MG63 (cell line): ENCODE measurements at regions not wholly inside any gene's neighbourhood (a gene's known extent, or its start where the extent isn't known, plus 50 kb on each side); places are given as distances from the start of the nearest gene placed in this dataset.
A peak's percentile ranks its signal among the peaks of the same experiment; 100 is the strongest.

Experiments used
- DNase-seq: peaks from one replicate; pipeline ENCODE4 v3.0.0-alpha.2; 2020
- H3K27me3 ChIP-seq: fragments of 250-450 bp; sonication (Bioruptor Pico); 2 replicates; pipeline ENCODE4 v1.5.1; 2020; ENCODE audit warnings: mild to moderate bottlenecking, moderate library complexity
- H3K36me3 ChIP-seq: fragments of 250-450 bp; sonication (Bioruptor Pico); 2 replicates; pipeline ENCODE4 v1.5.1; 2020; ENCODE audit warnings: mild to moderate bottlenecking, moderate library complexity
- H3K4me3 ChIP-seq: fragments of 250-450 bp; sonication (Bioruptor Pico); 2 replicates; pipeline ENCODE4 v1.5.1; 2020; ENCODE audit warnings: mild to moderate bottlenecking, moderate library complexity
- H3K9me3 ChIP-seq: fragments of 250-450 bp; sonication (Bioruptor Pico); 2 replicates; pipeline ENCODE4 v1.5.1; 2020; ENCODE audit warnings: mild to moderate bottlenecking, moderate library complexity

GRCh38 chr4:145315811-145316225, 135.4 kb upstream of the OTUD4 start:
- DNase-seq: no peak
- H3K4me3 ChIP-seq: no peak overlapping the region
- no peaks in the 10 kb centered on the region for H3K27me3 ChIP-seq
- H3K9me3 ChIP-seq: no peaks in the 10 kb centered on the region
- no peaks in the 10 kb centered on the region for H3K36me3 ChIP-seq

GRCh38 chr4:145308598-145308997, 128.2 kb upstream of the OTUD4 start:
- Histone ChIP-seq H3K4me3 (no peak overlapping the region), H3K27me3 (no peaks in the 10 kb centered on the region), H3K9me3 (no peaks in the 10 kb centered on the region), H3K36me3 (no peaks in the 10 kb centered on the region)
- DNase-seq: no peak

GRCh38 chr4:145307763-145308430, 127.5 kb upstream of the OTUD4 start:
- Histone ChIP-seq H3K27me3 (no peaks in the 10 kb centered on the region), H3K4me3 (no peak overlapping the region), H3K36me3 (no peaks in the 10 kb centered on the region), H3K9me3 (no peaks in the 10 kb centered on the region)
- no peak for DNase-seq

- H3K4me3 ChIP-seq: no peak overlapping the region
- no peaks in the 10 kb centered on the region for H3K9me3 ChIP-seq
- H3K27me3 ChIP-seq: no peaks in the 10 kb centered on the region
- H3K36me3 ChIP-seq: no peaks in the 10 kb centered on the region
- no peak for DNase-seq
These were observed 126.7 kb upstream of the OTUD4 start for GRCh38 chr4:145307120-145307519.

- Histone ChIP-seq H3K9me3 (no peaks in the 10 kb centered on the region), H3K36me3 (no peaks in the 10 kb centered on the region), H3K4me3 (no peak overlapping the region), H3K27me3 (no peaks in the 10 kb centered on the region)
- no peak for DNase-seq
These were observed 122.3 kb upstream of the OTUD4 start for GRCh38 chr4:145302725-145303124.

- Histone ChIP-seq H3K9me3 (no peaks in the 10 kb centered on the region), H3K27me3 (no peaks in the 10 kb centered on the region), H3K36me3 (no peaks in the 10 kb centered on the region), H3K4me3 (no peak overlapping the region)
- no peak for DNase-seq
These were observed 121.1 kb upstream of the OTUD4 start for GRCh38 chr4:145301386-145302080.

GRCh38 chr4:145299380-145300076, 119.1 kb upstream of the OTUD4 start:
- no peaks in the 10 kb centered on the region for H3K36me3 ChIP-seq
- H3K4me3 ChIP-seq: no peak overlapping the region

GRCh38 chr4:145298885-145299284, 118.5 kb upstream of the OTUD4 start:
- Histone ChIP-seq H3K36me3 (no peaks in the 10 kb centered on the region), H3K4me3 (no peak overlapping the region), H3K27me3 (no peaks in the 10 kb centered on the region), H3K9me3 (no peaks in the 10 kb centered on the region)
- no peak for DNase-seq

More at GRCh38 chr4:145299380-145300076, 119.1 kb upstream of the OTUD4 start:
- DNase-seq: peak; percentile 87
- Histone ChIP-seq H3K27me3 (no peaks in the 10 kb centered on the region), H3K9me3 (no peaks in the 10 kb centered on the region)

- Histone ChIP-seq H3K36me3 (no peaks in the 10 kb centered on the region), H3K9me3 (no peaks in the 10 kb centered on the region), H3K4me3 (no peak overlapping the region), H3K27me3 (no peaks in the 10 kb centered on the region)
- no peak for DNase-seq
These were observed 117.2 kb upstream of the OTUD4 start for GRCh38 chr4:145297556-145297955.

GRCh38 chr4:145295547-145295946, 115.2 kb upstream of the OTUD4 start:
- Histone ChIP-seq H3K27me3 (no peaks in the 10 kb centered on the region), H3K4me3 (no peak overlapping the region), H3K9me3 (no peaks in the 10 kb centered on the region), H3K36me3 (no peaks in the 10 kb centered on the region)
- no peak for DNase-seq

GRCh38 chr4:145295122-145295521, 114.7 kb upstream of the OTUD4 start:
- Histone ChIP-seq H3K36me3 (no peaks in the 10 kb centered on the region), H3K9me3 (no peaks in the 10 kb centered on the region), H3K27me3 (no peaks in the 10 kb centered on the region), H3K4me3 (no peak overlapping the region)
- DNase-seq: no peak

GRCh38 chr4:145293658-145294057, 113.3 kb upstream of the OTUD4 start:
- Histone ChIP-seq H3K27me3 (no peaks in the 10 kb centered on the region), H3K36me3 (no peaks in the 10 kb centered on the region), H3K4me3 (no peak overlapping the region), H3K9me3 (no peaks in the 10 kb centered on the region)
- DNase-seq: no peak

- DNase-seq: no peak
- Histone ChIP-seq H3K4me3 (no peak overlapping the region), H3K27me3 (no peaks in the 10 kb centered on the region), H3K9me3 (no peaks in the 10 kb centered on the region), H3K36me3 (no peaks in the 10 kb centered on the region)
These were observed 110.6 kb upstream of the OTUD4 start for GRCh38 chr4:145290955-145291354.

GRCh38 chr4:145289403-145290076, 109.2 kb upstream of the OTUD4 start:
- no peak for DNase-seq
- Histone ChIP-seq H3K9me3 (no peaks in the 10 kb centered on the region), H3K4me3 (no peak overlapping the region), H3K27me3 (no peaks in the 10 kb centered on the region), H3K36me3 (no peaks in the 10 kb centered on the region)

- Histone ChIP-seq H3K36me3 (no peaks in the 10 kb centered on the region), H3K4me3 (no peak overlapping the region), H3K9me3 (no peaks in the 10 kb centered on the region), H3K27me3 (no peaks in the 10 kb centered on the region)
- no peak for DNase-seq
These were observed 107.0 kb upstream of the OTUD4 start for GRCh38 chr4:145287351-145287750.

- Histone ChIP-seq H3K4me3 (no peak overlapping the region), H3K9me3 (no peaks in the 10 kb centered on the region), H3K36me3 (no peaks in the 10 kb centered on the region), H3K27me3 (no peaks in the 10 kb centered on the region)
- DNase-seq: peak; percentile 15
These were observed 105.5 kb upstream of the OTUD4 start for GRCh38 chr4:145285928-145286327.

GRCh38 chr4:145283909-145284308, 103.5 kb upstream of the OTUD4 start:
- DNase-seq: no peak
- no peaks in the 10 kb centered on the region for H3K36me3 ChIP-seq
- no peaks in the 10 kb centered on the region for H3K27me3 ChIP-seq
- no peaks in the 10 kb centered on the region for H3K9me3 ChIP-seq
- no peak overlapping the region for H3K4me3 ChIP-seq
